Karpas-422 (cell line): ENCODE measurements at regions not wholly inside any gene's neighbourhood (a gene's known extent, or its start where the extent isn't known, plus 50 kb on each side); places are given as distances from the start of the nearest gene placed in this dataset.
"Not testable (repeated sequence)": the region's sequence is repeated elsewhere in the genome, so short reads cannot be mapped to it uniquely, and the experiment has no call there.

Experiments
- DNase-seq: peaks from one replicate; pipeline ENCODE4 v3.0.0-alpha.2; 2015
- H2AFZ ChIP-seq: fragments of 200-600 bp; sonication (generic); 2 replicates; pipeline ENCODE4 v1.6.1; 2014; ENCODE audit warnings: antibody characterized with exemption, low read length, mixed read lengths
- H3K27ac ChIP-seq: fragments of 200-600 bp; sonication (generic); 2 replicates; pipeline ENCODE4 v1.5.1; 2014; ENCODE audit warnings: mild to moderate bottlenecking, low read length, moderate library complexity
- H3K27me3 ChIP-seq: fragments of 200-600 bp; sonication (generic); 2 replicates; pipeline ENCODE4 v1.6.1; 2014; ENCODE audit warnings: low read length, mixed read lengths
- H3K36me3 ChIP-seq: fragments of 200-600 bp; sonication (generic); 2 replicates; pipeline ENCODE4 v1.6.1; 2014; ENCODE audit warnings: low read length, mixed read lengths; ENCODE audit not compliant: insufficient read depth
- H3K4me1 ChIP-seq: fragments of 200-600 bp; sonication (generic); 2 replicates; pipeline ENCODE4 v1.6.1; 2014; ENCODE audit warnings: mild to moderate bottlenecking, low read length, mixed read lengths
- H3K4me2 ChIP-seq: fragments of 200-600 bp; sonication (generic); 2 replicates; pipeline ENCODE4 v1.6.1; 2014; ENCODE audit warnings: low read length, low read depth, mild to moderate bottlenecking; ENCODE audit not compliant: poor library complexity, severe bottlenecking
- H3K4me3 ChIP-seq: fragments of 200-600 bp; sonication (generic); 2 replicates; pipeline ENCODE4 v1.5.1; 2014; ENCODE audit warnings: mild to moderate bottlenecking, antibody characterized with exemption, low read length, mixed read lengths
- H3K79me2 ChIP-seq: fragments of 200-600 bp; sonication (generic); 2 replicates; pipeline ENCODE4 v1.6.1; 2014; ENCODE audit warnings: mild to moderate bottlenecking, low read length, mixed read lengths
- H3K9ac ChIP-seq: fragments of 200-600 bp; sonication (generic); 2 replicates; pipeline ENCODE4 v1.6.0; 2014; ENCODE audit warnings: low read length
- H3K9me2 ChIP-seq: fragments of 200-600 bp; sonication (generic), shearing (Covaris generic); replicated peaks from 2 replicates; pipeline ENCODE4 v1.6.0; 2014; ENCODE audit warnings: mild to moderate bottlenecking, low read length, moderate library complexity; ENCODE audit not compliant: insufficient read depth
- H3K9me3 ChIP-seq: fragments of 300-700, 200-600 bp; sonication (generic); 2 replicates; pipeline ENCODE4 v1.6.1; 2014; ENCODE audit warnings: low read length, mixed read lengths
- H4K20me1 ChIP-seq: fragments of 200-600 bp; sonication (generic); 2 replicates; pipeline ENCODE4 v1.6.1; 2014; ENCODE audit warnings: mild to moderate bottlenecking, antibody characterized with exemption, low read length, low read depth; ENCODE audit not compliant: insufficient read depth

DNA sequence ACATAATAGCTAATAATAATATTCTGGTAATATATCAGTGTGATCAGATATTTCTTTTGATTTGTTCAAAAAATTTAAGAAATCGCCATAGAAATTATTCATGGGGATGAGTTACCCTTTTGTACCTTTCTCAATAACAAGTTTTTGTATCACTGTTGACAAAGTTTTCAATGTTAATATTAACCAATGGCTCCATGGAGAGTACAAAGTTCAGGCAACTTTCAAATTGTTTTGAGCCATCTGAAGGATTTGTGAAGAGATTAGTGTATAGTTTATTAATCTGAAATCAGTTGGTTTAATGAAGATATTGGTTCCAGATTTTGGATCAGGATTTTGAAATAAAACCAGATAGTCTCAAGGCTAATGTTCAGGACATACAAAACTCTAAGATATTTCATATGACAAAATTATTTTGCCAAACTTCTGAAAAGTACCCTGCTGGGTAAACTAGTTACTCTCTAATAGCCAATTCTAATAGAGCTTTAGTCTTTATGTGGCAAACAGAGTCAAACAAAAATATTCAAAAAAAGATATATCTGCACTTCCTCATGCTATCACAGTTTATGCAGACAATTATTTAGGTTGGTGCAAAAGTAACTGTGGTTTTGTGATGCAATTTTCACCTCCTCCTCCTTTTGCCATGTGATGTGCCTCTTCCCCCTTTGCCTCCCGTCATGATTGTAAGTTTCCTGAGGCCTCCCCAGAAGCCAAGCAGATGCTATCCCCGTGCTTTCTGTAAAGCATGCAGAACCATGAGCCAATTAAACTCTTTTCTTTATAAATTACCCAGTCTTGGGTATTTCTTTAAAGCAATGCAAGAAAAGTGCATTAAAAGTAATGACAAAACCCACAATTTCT is 1105.0 kb downstream of the PLA2G4A start:
- no peak for DNase-seq
- Histone ChIP-seq H3K9ac (no peak overlapping the region), H3K4me1 (no peaks in the 10 kb centered on the region), H3K27me3 (no peaks in the 10 kb centered on the region), H2AFZ (no peak overlapping the region), H3K79me2 (no peaks in the 10 kb centered on the region), H3K9me2 (no peaks in the 10 kb centered on the region), H3K4me3 (no peak overlapping the region), H3K27ac (no peak overlapping the region), H3K9me3 (0 out of 2 replicates have a peak, but pooled peaks cover 3% of the 10 kb centered on the region), H3K36me3 (no peaks in the 10 kb centered on the region), H4K20me1 (no peaks in the 10 kb centered on the region), H3K4me2 (no peak overlapping the region)

DNA sequence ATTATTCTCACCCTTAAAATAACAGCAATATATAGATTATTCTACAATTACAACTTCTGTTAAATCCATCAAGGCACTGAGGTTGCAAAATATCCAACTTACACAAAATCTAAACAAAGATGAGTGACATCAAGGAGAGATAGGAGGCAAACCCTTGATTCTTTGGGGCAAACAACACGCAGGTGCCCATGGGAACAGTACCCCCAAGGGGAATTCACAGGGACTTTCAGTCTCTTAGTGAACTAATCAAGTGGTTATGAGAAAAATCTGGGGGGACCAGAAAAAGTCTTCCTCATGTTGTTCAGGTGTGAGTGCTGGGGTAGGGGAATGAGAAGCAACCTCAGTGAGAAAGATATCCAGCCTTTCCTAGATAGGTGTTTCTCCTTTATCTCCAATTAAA is 1107.9 kb downstream of the PLA2G4A start:
- H3K9ac ChIP-seq = no peak overlapping the region
- H3K4me2 ChIP-seq = no peak overlapping the region
- DNase-seq = no peak
- H3K9me2 ChIP-seq = no peaks in the 10 kb centered on the region
- no peak overlapping the region for H3K4me3 ChIP-seq
- H3K27ac ChIP-seq = no peak overlapping the region
- H2AFZ ChIP-seq = no peak overlapping the region
- H4K20me1 ChIP-seq = no peaks in the 10 kb centered on the region
- H3K36me3 ChIP-seq = no peaks in the 10 kb centered on the region
- no peaks in the 10 kb centered on the region for H3K4me1 ChIP-seq
- H3K79me2 ChIP-seq = no peaks in the 10 kb centered on the region
- H3K9me3 ChIP-seq = 0 out of 2 replicates have a peak, but pooled peaks cover 3% of the 10 kb centered on the region
- no peaks in the 10 kb centered on the region for H3K27me3 ChIP-seq

DNA sequence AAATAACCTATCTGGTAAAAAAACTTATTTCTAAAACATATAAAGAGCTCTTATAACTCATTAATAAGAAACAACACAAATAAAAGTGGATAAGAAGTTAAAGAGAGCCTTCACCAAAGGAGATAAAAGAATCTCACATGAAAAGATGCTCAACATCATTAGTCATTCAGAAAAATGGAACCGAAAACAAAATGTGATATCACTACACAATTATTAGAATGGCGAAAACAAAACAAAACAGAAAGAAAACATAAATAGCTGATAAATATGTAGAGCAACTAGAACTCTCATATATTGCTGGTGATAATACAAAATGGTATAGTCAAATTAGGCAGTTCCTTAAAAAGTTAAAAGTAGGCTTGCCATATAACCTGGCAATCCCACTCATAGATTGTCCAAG is 1109.3 kb downstream of the PLA2G4A start:
- Histone ChIP-seq H3K27me3 (no peaks in the 10 kb centered on the region), H2AFZ (no peak overlapping the region), H3K4me2 (no peak overlapping the region), H3K4me3 (no peak overlapping the region), H3K79me2 (no peaks in the 10 kb centered on the region), H3K9me2 (no peaks in the 10 kb centered on the region), H3K9me3 (0 out of 2 replicates have a peak, but pooled peaks cover 3% of the 10 kb centered on the region), H3K9ac (no peak overlapping the region), H3K36me3 (no peaks in the 10 kb centered on the region), H3K27ac (no peak overlapping the region), H3K4me1 (no peaks in the 10 kb centered on the region), H4K20me1 (no peaks in the 10 kb centered on the region)
- no peak for DNase-seq

- H3K9ac ChIP-seq = no peak overlapping the region
- no peaks in the 10 kb centered on the region for H3K9me2 ChIP-seq
- no peaks in the 10 kb centered on the region for H3K36me3 ChIP-seq
Observed at GRCh38 chr1:187942986-187943385, 1114.2 kb downstream of the PLA2G4A start.

GRCh38 chr1:187943606-187944403 is 1115.1 kb downstream of the PLA2G4A start:
- Histone ChIP-seq H4K20me1 (no peaks in the 10 kb centered on the region), H3K36me3 (no peaks in the 10 kb centered on the region), H2AFZ (peak overlapping the region; percentile 71; the same call in 1 of the 2 replicates), H3K9me3 (no peaks in the 10 kb centered on the region; the same call in 1 of the 2 replicates), H3K4me2 (no peak overlapping the region), H3K27me3 (no peaks in the 10 kb centered on the region), H3K4me3 (no peak overlapping the region), H3K9ac (no peak overlapping the region), H3K9me2 (no peaks in the 10 kb centered on the region), H3K4me1 (no peaks in the 10 kb centered on the region), H3K27ac (no peak overlapping the region), H3K79me2 (no peaks in the 10 kb centered on the region)
- DNase-seq = no peak

More at GRCh38 chr1:187942986-187943385, 1114.2 kb downstream of the PLA2G4A start:
- no peak overlapping the region for H3K27ac ChIP-seq
- no peak overlapping the region for H3K4me2 ChIP-seq
- no peaks in the 10 kb centered on the region for H3K27me3 ChIP-seq
- DNase-seq = no peak
- H2AFZ ChIP-seq = no peak overlapping the region
- no peaks in the 10 kb centered on the region for H3K79me2 ChIP-seq
- H3K9me3 ChIP-seq = no peaks in the 10 kb centered on the region; the same call in 1 of the 2 replicates
- H4K20me1 ChIP-seq = no peaks in the 10 kb centered on the region
- no peak overlapping the region for H3K4me3 ChIP-seq
- no peaks in the 10 kb centered on the region for H3K4me1 ChIP-seq

- not testable (repeated sequence) for H2AFZ ChIP-seq, H3K9ac ChIP-seq, H3K36me3 ChIP-seq, H3K9me2 ChIP-seq, H3K27ac ChIP-seq, DNase-seq, H3K9me3 ChIP-seq, H3K4me1 ChIP-seq, H3K4me3 ChIP-seq, H3K27me3 ChIP-seq, H3K79me2 ChIP-seq, H3K4me2 ChIP-seq, H4K20me1 ChIP-seq
Observed at GRCh38 chr1:187946661-187947060, 1117.9 kb downstream of the PLA2G4A start.

DNA sequence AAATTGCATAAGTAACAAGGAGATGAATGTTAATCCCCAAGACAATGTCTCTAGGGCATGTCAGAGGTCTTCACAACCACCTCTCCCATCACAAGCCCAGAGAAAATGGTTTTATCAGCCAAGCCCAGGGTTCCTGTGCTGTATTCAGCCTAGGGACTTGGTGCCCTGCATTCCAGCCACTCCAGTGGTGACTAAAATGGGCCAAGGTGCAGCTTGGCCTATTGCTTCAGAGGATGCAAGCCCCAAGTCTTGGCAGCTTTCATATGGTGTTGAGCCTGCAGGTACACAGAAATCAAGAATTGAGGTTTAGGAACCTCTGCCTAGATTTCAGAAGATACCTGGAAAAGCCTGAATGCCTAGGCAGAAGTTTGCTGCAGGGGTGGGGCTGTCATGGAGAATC is 1118.6 kb downstream of the PLA2G4A start:
- H3K27me3 ChIP-seq = no peaks in the 10 kb centered on the region
- H3K4me2 ChIP-seq = no peak overlapping the region

DNA sequence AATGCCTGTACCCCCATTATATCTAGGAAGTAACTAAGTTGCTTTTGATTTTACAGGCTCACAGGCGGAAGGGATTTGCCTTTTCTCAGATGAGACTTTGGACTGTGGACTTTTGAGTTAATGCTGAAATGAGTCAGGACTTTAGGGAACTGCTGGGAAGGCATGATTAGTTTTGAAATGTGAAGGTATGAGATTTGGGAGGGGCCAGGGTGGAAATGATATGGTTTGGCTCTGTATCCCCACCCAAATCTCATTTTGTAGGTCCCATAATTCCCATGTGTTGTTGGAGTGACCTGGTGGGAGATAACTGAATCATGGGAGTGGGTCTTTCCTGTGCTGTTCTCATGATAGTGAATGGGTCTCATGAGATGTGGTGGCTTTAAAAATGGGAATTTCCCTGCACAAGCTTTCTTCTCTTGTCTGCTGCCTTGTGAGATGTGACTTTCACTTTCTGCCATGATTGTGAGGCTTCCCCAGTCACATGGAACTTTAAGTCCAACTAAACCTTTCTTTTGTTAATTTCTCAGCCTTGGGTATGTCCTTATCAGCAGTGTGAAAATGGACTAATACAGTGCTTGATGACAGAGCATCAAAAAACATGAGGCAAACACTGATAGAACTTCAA is 1119.5 kb downstream of the PLA2G4A start:
- H3K4me3 ChIP-seq = no peak overlapping the region
- H3K4me1 ChIP-seq = no peaks in the 10 kb centered on the region
- H2AFZ ChIP-seq = no peak overlapping the region
- H3K36me3 ChIP-seq = no peaks in the 10 kb centered on the region
- no peak for DNase-seq
- no peak overlapping the region for H3K27ac ChIP-seq
- H3K9ac ChIP-seq = no peak overlapping the region
- H3K27me3 ChIP-seq = no peaks in the 10 kb centered on the region
- H4K20me1 ChIP-seq = no peaks in the 10 kb centered on the region
- no peaks in the 10 kb centered on the region for H3K79me2 ChIP-seq
- H3K9me2 ChIP-seq = no peaks in the 10 kb centered on the region
- no peak overlapping the region for H3K4me2 ChIP-seq
- H3K9me3 ChIP-seq = peaks cover 7% of the 10 kb centered on the region; the same call in 1 of the 2 replicates

More for the DNA sequence above, 1118.6 kb downstream of the PLA2G4A start:
- no peaks in the 10 kb centered on the region for H3K36me3 ChIP-seq
- no peaks in the 10 kb centered on the region for H4K20me1 ChIP-seq
- DNase-seq = no peak
- no peak overlapping the region for H3K27ac ChIP-seq
- no peaks in the 10 kb centered on the region for H3K9me2 ChIP-seq
- H3K4me1 ChIP-seq = no peaks in the 10 kb centered on the region
- H2AFZ ChIP-seq = no peak overlapping the region
- peaks cover 3% of the 10 kb centered on the region; the same call in 1 of the 2 replicates for H3K9me3 ChIP-seq
- no peak overlapping the region for H3K4me3 ChIP-seq
- no peak overlapping the region for H3K9ac ChIP-seq
- H3K79me2 ChIP-seq = no peaks in the 10 kb centered on the region
